GM12872 (cell line): ENCODE measurements at regions not wholly inside any gene's neighbourhood (a gene's known extent, or its start where the extent isn't known, plus 50 kb on each side); places are given as distances from the start of the nearest gene placed in this dataset.

ENCODE experiments used
- CTCF ChIP-seq: IDR thresholded peaks from 3 replicates; pipeline ENCODE4 v1.5.1; 2011; ENCODE audit warnings: low read depth, mild to moderate bottlenecking, low read length, moderate library complexity; ENCODE audit not compliant: insufficient read depth

- no peak for TF ChIP-seq CTCF
Observed at GRCh38 chr3:25884981-25885380, 95.1 kb downstream of the OXSM start.

DNA sequence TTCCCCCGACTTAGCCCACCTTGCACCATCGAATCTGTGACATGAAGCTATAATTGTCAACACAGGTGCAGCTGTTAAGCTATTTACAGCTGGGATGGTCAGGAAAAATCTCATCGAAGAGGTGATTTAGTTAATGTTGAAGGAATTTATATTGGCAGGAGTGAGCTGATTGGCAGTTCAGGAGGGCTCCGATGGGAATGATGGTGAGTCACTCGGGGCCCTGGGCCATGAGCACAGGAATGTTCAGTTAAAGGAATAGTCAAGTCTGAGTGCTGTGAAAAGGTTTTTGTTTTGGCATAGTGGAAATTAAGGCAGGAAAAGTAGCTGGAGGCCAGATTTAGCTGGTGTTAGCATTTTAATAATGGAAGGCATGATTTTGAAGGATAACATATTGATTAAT lies 95.7 kb downstream of the OXSM start:
- TF ChIP-seq CTCF = no peak

DNA sequence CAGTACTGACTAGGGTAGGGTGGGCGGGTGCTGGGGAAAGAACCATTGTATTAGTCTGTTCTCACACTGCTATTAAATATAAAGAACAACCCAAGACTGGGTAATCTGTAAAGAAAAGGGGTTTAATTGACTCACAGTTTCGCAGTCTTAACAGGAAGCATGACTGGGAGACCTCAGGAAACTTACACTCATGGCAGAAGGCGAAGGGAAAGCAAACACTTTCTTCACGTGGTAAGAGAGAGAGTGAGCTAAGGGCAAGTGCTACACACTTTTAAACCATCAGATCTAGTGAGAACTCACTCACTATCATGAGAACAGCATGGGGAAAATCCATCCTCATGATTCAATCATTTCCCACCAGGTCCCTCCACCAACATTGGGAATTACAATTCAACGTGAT lies 98.0 kb downstream of the OXSM start:
- no peak for TF ChIP-seq CTCF

DNA sequence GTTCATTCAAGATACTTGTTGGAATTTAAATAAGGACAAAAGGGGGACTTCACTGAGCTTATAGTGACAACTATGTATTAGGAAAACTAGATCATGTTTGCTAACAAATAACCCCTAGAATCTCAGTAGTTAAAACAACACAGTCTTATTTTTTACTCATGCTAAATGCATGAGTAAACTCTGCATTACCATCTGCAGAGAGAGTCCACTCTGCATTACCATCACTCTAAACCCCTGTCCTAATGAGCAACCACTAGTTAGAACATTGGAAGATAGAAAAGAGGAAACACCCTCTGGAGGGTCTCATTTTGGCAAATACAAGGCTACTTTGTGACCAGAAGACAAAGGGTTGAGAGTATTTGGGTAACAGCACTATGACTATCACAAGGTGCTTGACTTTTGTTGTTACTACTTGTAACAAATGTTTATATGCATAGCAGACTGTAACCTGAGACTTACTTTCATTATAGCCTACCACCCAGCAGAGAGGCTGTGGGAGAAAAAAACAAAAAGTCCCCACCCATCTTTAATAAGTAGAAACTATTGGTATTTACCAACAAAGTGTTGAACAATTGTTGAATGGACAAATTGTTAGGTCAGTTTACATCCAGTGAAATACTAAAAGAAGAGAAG lies 99.1 kb downstream of the OXSM start:
- TF ChIP-seq CTCF = no peak

- no peak for TF ChIP-seq CTCF
Observed at GRCh38 chr3:25889525-25889917, 99.6 kb downstream of the OXSM start.

DNA sequence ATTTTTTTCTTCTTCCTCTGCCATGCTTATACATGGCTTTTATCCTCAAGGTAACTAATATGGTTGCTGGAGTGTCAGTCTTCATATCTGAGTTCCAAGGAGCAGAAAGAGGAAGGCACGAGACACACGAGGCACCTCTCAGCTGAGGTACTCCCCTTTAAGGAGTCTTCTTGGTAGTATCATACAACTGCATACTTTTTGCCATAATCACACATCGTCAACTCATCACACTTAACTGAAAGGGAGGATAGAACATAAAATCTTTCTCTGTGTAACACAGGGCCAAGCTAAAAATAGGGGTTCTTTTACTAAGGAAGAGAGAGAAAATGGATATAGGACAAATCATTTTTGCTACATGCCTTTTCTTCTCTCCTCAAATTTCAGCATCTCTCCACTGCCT lies 104.2 kb downstream of the OXSM start:
- no peak for TF ChIP-seq CTCF

GRCh38 chr3:25895031-25895430 lies 105.1 kb downstream of the OXSM start:
- no peak for TF ChIP-seq CTCF
